Calu3 (cell line): ENCODE measurements at regions not wholly inside any gene's neighbourhood (a gene's known extent, or its start where the extent isn't known, plus 50 kb on each side); places are given as distances from the start of the nearest gene placed in this dataset.

Experiments
- BruUV-seq: library from RNA; stranded (reverse); fragments of 400-500 nt; replicated peaks from 2 replicates; lab custom pipeline; 2021; lab: Mats Ljungman, UMichigan
- CTCF ChIA-PET: fragments of 300-600 bp; sonication (Branson Sonifier 250); formaldehyde crosslinking; loops from one replicate; lab custom pipeline; 2022; ENCODE audit warnings: antibody characterized with exemption; lab: Charles Lee
- DNase-seq: peaks from one replicate; pipeline ENCODE4 v3.0.0; 2022
- H3K27ac Mint-ChIP-seq: one replicate; pipeline ENCODE4 v1.8.0; 2022; ENCODE audit warnings: mixed read lengths; ENCODE audit not compliant: unreplicated experiment
- H3K27me3 Mint-ChIP-seq: one replicate; pipeline ENCODE4 v1.8.0; 2022; ENCODE audit warnings: mixed read lengths; ENCODE audit not compliant: unreplicated experiment
- H3K36me3 Mint-ChIP-seq: one replicate; pipeline ENCODE4 v1.8.0; 2022; ENCODE audit warnings: mild to moderate bottlenecking, moderate library complexity, mixed read lengths; ENCODE audit not compliant: insufficient read depth, unreplicated experiment
- H3K4me1 Mint-ChIP-seq: one replicate; pipeline ENCODE4 v1.8.0; 2022; ENCODE audit warnings: mild to moderate bottlenecking, low read depth, mixed read lengths; ENCODE audit not compliant: unreplicated experiment
- H3K4me3 Mint-ChIP-seq: one replicate; pipeline ENCODE4 v1.8.0; 2022; ENCODE audit warnings: mild to moderate bottlenecking, low read depth, moderate library complexity, mixed read lengths; ENCODE audit not compliant: unreplicated experiment
- H3K9me3 Mint-ChIP-seq: one replicate; pipeline ENCODE4 v1.8.0; 2022; ENCODE audit warnings: low read depth, mixed read lengths; ENCODE audit not compliant: unreplicated experiment
- intact Hi-C: fragments of 100-400 bp; cut with micrococcal nuclease; formaldehyde crosslinking; loops from one replicate; pipeline ENCODE4 v1.10.0; 2022; ENCODE audit not compliant: unreplicated experiment
- TF ChIP-seq, protein P1 (sequence below): fragments of 200-600 bp; IDR thresholded peaks from one replicate; pipeline ENCODE4 v1.8.0; 2022; ENCODE audit warnings: antibody characterized with exemption; ENCODE audit not compliant: unreplicated experiment

DNA sequence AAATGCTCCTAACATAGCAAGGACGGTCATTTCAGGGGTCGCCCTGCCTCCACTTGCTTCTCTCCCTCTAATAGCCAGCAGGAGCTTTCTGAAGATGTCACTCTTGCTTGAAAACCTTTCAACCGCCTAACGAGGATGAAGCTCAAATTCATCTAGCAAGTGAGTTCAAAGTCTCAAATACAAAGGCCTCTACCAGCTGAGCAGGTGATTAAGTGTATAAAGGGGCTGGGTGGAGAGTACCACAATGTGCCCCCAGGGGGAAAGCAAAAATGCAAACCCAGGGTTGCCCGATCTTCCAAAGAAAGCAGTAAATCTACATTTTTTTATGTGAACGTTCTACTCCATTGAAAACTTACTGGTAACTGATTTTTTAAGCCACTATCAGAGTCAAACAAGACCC lies 50.4 kb upstream of the GRIP2 start:
- no TSS peak for BruUV-seq
- DNase-seq, result no peak
- Mint-ChIP-seq H3K36me3 (no peaks in the 10 kb centered on the region), H3K4me3 (no peak overlapping the region), H3K4me1 (peaks cover 14% of the 10 kb centered on the region), H3K27me3 (peaks cover 70% of the 10 kb centered on the region), H3K9me3 (no peaks in the 10 kb centered on the region), H3K27ac (no peak overlapping the region)
- intact Hi-C loops, result no loop called here
- CTCF ChIA-PET, result no interaction called here
- TF ChIP-seq, protein P1, sequence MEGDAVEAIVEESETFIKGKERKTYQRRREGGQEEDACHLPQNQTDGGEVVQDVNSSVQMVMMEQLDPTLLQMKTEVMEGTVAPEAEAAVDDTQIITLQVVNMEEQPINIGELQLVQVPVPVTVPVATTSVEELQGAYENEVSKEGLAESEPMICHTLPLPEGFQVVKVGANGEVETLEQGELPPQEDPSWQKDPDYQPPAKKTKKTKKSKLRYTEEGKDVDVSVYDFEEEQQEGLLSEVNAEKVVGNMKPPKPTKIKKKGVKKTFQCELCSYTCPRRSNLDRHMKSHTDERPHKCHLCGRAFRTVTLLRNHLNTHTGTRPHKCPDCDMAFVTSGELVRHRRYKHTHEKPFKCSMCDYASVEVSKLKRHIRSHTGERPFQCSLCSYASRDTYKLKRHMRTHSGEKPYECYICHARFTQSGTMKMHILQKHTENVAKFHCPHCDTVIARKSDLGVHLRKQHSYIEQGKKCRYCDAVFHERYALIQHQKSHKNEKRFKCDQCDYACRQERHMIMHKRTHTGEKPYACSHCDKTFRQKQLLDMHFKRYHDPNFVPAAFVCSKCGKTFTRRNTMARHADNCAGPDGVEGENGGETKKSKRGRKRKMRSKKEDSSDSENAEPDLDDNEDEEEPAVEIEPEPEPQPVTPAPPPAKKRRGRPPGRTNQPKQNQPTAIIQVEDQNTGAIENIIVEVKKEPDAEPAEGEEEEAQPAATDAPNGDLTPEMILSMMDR, result no peak

DNA sequence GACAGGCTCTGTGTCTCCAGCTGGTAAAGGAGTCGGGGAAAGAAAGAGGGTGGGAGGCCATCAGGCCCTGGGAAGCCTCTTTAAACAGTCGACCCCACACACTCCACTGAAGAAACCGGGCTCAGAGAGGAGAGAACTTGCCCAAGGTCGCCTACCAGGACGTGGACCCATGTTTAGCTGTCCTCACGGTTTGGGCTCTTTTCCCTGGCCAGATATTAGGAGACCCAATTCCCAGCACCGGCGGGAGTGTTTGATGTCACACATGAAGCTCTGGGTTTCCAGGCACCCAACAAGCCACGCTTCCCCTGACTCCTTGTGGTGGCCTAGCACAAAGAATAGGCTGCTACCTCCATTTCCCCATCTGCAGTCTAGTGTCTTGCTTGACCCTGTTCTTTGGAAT lies 52.2 kb upstream of the GRIP2 start:
- TF ChIP-seq, protein P1, result no peak
- no peak for DNase-seq
- CTCF ChIA-PET, result no interaction called here
- BruUV-seq, result no TSS peak
- Mint-ChIP-seq H3K4me3 (no peak overlapping the region), H3K36me3 (no peaks in the 10 kb centered on the region), H3K27ac (no peak overlapping the region), H3K27me3 (peaks cover 77% of the 10 kb centered on the region), H3K4me1 (peaks cover 13% of the 10 kb centered on the region), H3K9me3 (no peaks in the 10 kb centered on the region)
- intact Hi-C loops, result no loop called here

DNA sequence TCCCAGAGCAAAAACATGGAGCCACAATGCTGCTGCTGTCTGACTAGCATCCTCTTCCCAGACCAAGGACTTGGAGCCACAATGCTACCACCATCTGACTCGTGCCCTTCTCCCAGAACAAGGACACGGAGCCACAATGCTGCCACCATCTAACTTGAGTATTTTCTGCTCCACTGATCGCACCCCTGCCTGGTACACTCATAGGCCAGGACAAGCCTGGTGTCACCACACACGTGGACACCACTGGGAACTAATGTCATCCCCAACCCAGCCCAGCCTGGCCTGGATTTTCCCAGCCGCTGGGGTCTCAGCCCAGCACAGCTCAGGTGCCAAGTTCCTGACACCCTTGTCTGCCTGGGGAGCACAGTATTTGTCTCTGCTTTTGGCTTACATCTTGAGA lies 52.7 kb upstream of the GRIP2 start:
- CTCF ChIA-PET, result no interaction called here
- peaks cover 81% of the 10 kb centered on the region for H3K27me3 Mint-ChIP-seq
- intact Hi-C loops, result no loop called here
- DNase-seq, result no peak
- TF ChIP-seq, protein P1, result no peak
- H3K27ac Mint-ChIP-seq, result no peak overlapping the region
- H3K4me3 Mint-ChIP-seq, result no peak overlapping the region
- peaks cover 8% of the 10 kb centered on the region for H3K4me1 Mint-ChIP-seq
- H3K9me3 Mint-ChIP-seq, result no peaks in the 10 kb centered on the region
- no TSS peak for BruUV-seq
- no peaks in the 10 kb centered on the region for H3K36me3 Mint-ChIP-seq

DNA sequence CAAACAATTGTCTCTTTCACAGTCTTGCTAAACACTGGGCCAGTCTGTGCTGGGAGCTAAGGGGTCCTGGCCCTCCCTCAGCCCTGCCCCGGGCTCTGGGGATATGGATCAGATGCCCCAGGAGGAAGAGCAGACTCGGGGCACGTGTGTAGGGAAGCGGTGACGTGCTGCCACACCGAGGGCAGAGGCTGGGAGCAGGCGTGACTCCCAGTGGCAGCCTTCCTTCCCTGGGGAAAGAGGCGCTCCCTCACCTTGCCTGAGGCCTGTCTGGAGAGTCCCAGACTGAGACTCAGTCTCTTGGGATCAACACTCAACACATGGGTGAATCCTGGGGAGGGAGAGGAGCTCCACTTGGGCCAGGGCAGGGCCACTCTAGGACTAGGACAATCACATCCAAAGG lies 54.1 kb upstream of the GRIP2 start:
- no peak for DNase-seq
- intact Hi-C loops, result no loop called here
- CTCF ChIA-PET, result no interaction called here
- Mint-ChIP-seq H3K4me3 (no peak overlapping the region), H3K27ac (no peak overlapping the region), H3K9me3 (peaks cover 5% of the 10 kb centered on the region), H3K27me3 (peaks cover 90% of the 10 kb centered on the region), H3K4me1 (no peaks in the 10 kb centered on the region), H3K36me3 (no peaks in the 10 kb centered on the region)
- BruUV-seq, result no TSS peak
- TF ChIP-seq, protein P1, result no peak
